ENCODE measurements at regions not wholly inside any gene's neighbourhood (a gene's known extent, or its start where the extent isn't known, plus 50 kb on each side); places are given as distances from the start of the nearest gene placed in this dataset.
A peak's percentile ranks its signal among the peaks of the same experiment; 100 is the strongest.

DNA sequence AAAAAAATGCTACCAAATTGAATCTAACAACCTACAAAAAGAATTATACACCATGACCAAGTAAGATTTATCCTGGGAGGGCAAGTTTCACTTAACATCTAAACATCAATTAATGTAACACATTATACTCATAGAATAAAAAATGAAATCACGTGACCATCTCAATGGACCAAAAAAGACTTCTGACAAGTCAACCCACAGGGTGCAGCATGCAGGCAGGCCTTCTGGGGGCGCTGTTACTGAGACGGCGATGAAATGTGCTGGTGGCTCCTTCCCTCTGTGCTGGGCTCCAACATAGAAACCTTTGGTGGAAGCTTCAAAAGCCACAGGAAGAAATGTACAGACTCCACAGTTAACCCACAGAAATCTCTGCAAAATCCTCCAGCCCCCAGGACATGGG lies 103.1 kb downstream of the INHBA start:
- no peak overlapping the region for H3K4me2 ChIP-seq (ENCODE audit: low read depth, low read length, poor library complexity, severe bottlenecking)
- H3K9me3 ChIP-seq (ENCODE audit: insufficient read depth, low read length), result no peaks in the 10 kb centered on the region

GRCh38 chr7:41592794-41593193 lies 110.1 kb downstream of the INHBA start:
- H3K79me2 ChIP-seq (ENCODE audit: insufficient read depth, low read length), result no peaks in the 10 kb centered on the region
- no peak overlapping the region for H3K27ac ChIP-seq (ENCODE audit: low read depth, low read length)
- H3K9me3 ChIP-seq (ENCODE audit: insufficient read depth, low read length), result no peaks in the 10 kb centered on the region
- no peak overlapping the region for H2AFZ ChIP-seq (ENCODE audit: low read depth, low read length, severe bottlenecking)
- no peak overlapping the region for H3K4me3 ChIP-seq (ENCODE audit: insufficient read depth, low read length, poor library complexity, severe bottlenecking)
- H3K4me2 ChIP-seq (ENCODE audit: low read depth, low read length, poor library complexity, severe bottlenecking), result no peak overlapping the region
- no peak overlapping the region for H3K9ac ChIP-seq (ENCODE audit: low read length)
- H3K36me3 ChIP-seq (ENCODE audit: low read length), result no peaks in the 10 kb centered on the region
- 0 out of 2 replicates have a peak, but pooled peaks cover 3% of the 10 kb centered on the region for H3K27me3 ChIP-seq (ENCODE audit: low read length)
- no peaks in the 10 kb centered on the region for H3K9me2 ChIP-seq (replicated peaks; ENCODE audit: insufficient read depth, low read length)
- no peak for TF ChIP-seq EZH2phosphoT487 (conservative IDR thresholded peaks at IDR 0.05; ENCODE audit: low read length)
- TF ChIP-seq, protein P1, sequence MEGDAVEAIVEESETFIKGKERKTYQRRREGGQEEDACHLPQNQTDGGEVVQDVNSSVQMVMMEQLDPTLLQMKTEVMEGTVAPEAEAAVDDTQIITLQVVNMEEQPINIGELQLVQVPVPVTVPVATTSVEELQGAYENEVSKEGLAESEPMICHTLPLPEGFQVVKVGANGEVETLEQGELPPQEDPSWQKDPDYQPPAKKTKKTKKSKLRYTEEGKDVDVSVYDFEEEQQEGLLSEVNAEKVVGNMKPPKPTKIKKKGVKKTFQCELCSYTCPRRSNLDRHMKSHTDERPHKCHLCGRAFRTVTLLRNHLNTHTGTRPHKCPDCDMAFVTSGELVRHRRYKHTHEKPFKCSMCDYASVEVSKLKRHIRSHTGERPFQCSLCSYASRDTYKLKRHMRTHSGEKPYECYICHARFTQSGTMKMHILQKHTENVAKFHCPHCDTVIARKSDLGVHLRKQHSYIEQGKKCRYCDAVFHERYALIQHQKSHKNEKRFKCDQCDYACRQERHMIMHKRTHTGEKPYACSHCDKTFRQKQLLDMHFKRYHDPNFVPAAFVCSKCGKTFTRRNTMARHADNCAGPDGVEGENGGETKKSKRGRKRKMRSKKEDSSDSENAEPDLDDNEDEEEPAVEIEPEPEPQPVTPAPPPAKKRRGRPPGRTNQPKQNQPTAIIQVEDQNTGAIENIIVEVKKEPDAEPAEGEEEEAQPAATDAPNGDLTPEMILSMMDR (IDR thresholded peaks at IDR 0.05; ENCODE audit: insufficient read depth, low read length, poor library complexity, severe bottlenecking), result no peak
- no peaks in the 10 kb centered on the region for H4K20me1 ChIP-seq (ENCODE audit: low read depth, low read length)
- H3F3A ChIP-seq (ENCODE audit: insufficient read depth), result no peaks in the 10 kb centered on the region

More for the DNA sequence above, 103.1 kb downstream of the INHBA start:
- no peaks in the 10 kb centered on the region for H3K36me3 ChIP-seq (ENCODE audit: low read length)
- H3F3A ChIP-seq (ENCODE audit: insufficient read depth), result no peaks in the 10 kb centered on the region
- no peak overlapping the region for H2AFZ ChIP-seq (ENCODE audit: low read depth, low read length, severe bottlenecking)
- H3K9ac ChIP-seq (ENCODE audit: low read length), result no peak overlapping the region
- H3K79me2 ChIP-seq (ENCODE audit: insufficient read depth, low read length), result no peaks in the 10 kb centered on the region
- H3K27me3 ChIP-seq (ENCODE audit: low read length), result no peaks in the 10 kb centered on the region
- TF ChIP-seq, protein P1 (IDR thresholded peaks at IDR 0.05; ENCODE audit: insufficient read depth, low read length, poor library complexity, severe bottlenecking), result peak; percentile 13
- no peak for TF ChIP-seq EZH2phosphoT487 (conservative IDR thresholded peaks at IDR 0.05; ENCODE audit: low read length)
- no peak overlapping the region for H3K4me3 ChIP-seq (ENCODE audit: insufficient read depth, low read length, poor library complexity, severe bottlenecking)
- H3K27ac ChIP-seq (ENCODE audit: low read depth, low read length), result no peak overlapping the region
- no peaks in the 10 kb centered on the region for H4K20me1 ChIP-seq (ENCODE audit: low read depth, low read length)
- H3K9me2 ChIP-seq (replicated peaks; ENCODE audit: insufficient read depth, low read length), result no peaks in the 10 kb centered on the region

GRCh38 chr7:41592236-41592635 lies 110.7 kb downstream of the INHBA start:
- Histone ChIP-seq H3K4me3 (ENCODE audit: insufficient read depth, low read length, poor library complexity, severe bottlenecking) (no peak overlapping the region), H2AFZ (ENCODE audit: low read depth, low read length, severe bottlenecking) (no peak overlapping the region), H3F3A (ENCODE audit: insufficient read depth) (no peaks in the 10 kb centered on the region), H3K79me2 (ENCODE audit: insufficient read depth, low read length) (no peaks in the 10 kb centered on the region), H3K9me2 (replicated peaks; ENCODE audit: insufficient read depth, low read length) (no peaks in the 10 kb centered on the region), H3K9me3 (ENCODE audit: insufficient read depth, low read length) (no peaks in the 10 kb centered on the region), H3K27me3 (ENCODE audit: low read length) (0 out of 2 replicates have a peak, but pooled peaks cover 3% of the 10 kb centered on the region), H3K4me2 (ENCODE audit: low read depth, low read length, poor library complexity, severe bottlenecking) (no peak overlapping the region), H3K36me3 (ENCODE audit: low read length) (no peaks in the 10 kb centered on the region), H3K9ac (ENCODE audit: low read length) (no peak overlapping the region), H4K20me1 (ENCODE audit: low read depth, low read length) (no peaks in the 10 kb centered on the region), H3K27ac (ENCODE audit: low read depth, low read length) (no peak overlapping the region)
- TF ChIP-seq, protein P1 (IDR thresholded peaks at IDR 0.05; ENCODE audit: insufficient read depth, low read length, poor library complexity, severe bottlenecking), result no peak
- no peak for TF ChIP-seq EZH2phosphoT487 (conservative IDR thresholded peaks at IDR 0.05; ENCODE audit: low read length)

Data from SU-DHL-6 (cell line).